Activated B cell treated with CpG ODN at 0.5 μM for 24 hours (primary cell): ENCODE measurements at regions not wholly inside any gene's neighbourhood (a gene's known extent, or its start where the extent isn't known, plus 50 kb on each side); places are given as distances from the start of the nearest gene placed in this dataset.

ENCODE experiments used
- ATAC-seq: fragments of 200-7000 bp; cut with Tn5 transposase; one replicate; pipeline ENCODE4 v1.10.0; 2021; ENCODE audit warnings: low read depth, mild to moderate bottlenecking, moderate library complexity
- CTCF ChIA-PET: fragments of 350-600 bp; sonication (Branson Sonifier 250); formaldehyde crosslinking; loops from one replicate; lab custom pipeline; 2021; ENCODE audit warnings: antibody characterized with exemption; lab: Charles Lee
- POLR2A ChIA-PET: fragments of 350-600 bp; sonication (Branson Sonifier 250); formaldehyde crosslinking; loops from one replicate; lab custom pipeline; 2021; ENCODE audit warnings: antibody characterized with exemption; lab: Charles Lee
- DNase-seq: peaks from one replicate; pipeline ENCODE4 v3.0.0; 2022
- H3K27ac Mint-ChIP-seq: one replicate; pipeline ENCODE4 v1.8.0; 2020; ENCODE audit warnings: mixed read lengths
- H3K27me3 Mint-ChIP-seq: one replicate; pipeline ENCODE4 v1.8.0; 2021; ENCODE audit warnings: mixed read lengths
- H3K36me3 Mint-ChIP-seq: one replicate; pipeline ENCODE4 v1.8.0; 2021; ENCODE audit warnings: low read depth, mixed read lengths
- H3K4me1 Mint-ChIP-seq: one replicate; pipeline ENCODE4 v1.8.0; 2021; ENCODE audit warnings: mixed read lengths
- H3K4me3 Mint-ChIP-seq: one replicate; pipeline ENCODE4 v1.8.0; 2020; ENCODE audit warnings: mild to moderate bottlenecking, mixed read lengths
- H3K9me3 Mint-ChIP-seq: one replicate; pipeline ENCODE4 v1.8.0; 2020; ENCODE audit warnings: mixed read lengths
- CTCF ChIP-seq: fragments of 200-600 bp; IDR thresholded peaks from one replicate; pipeline ENCODE4 v1.8.0; 2022; ENCODE audit warnings: antibody characterized with exemption, mild to moderate bottlenecking
- intact Hi-C: fragments of 100-400 bp; cut with micrococcal nuclease; formaldehyde crosslinking; loops from one replicate; pipeline ENCODE4 v1.15.1; 2024

GRCh38 chr5:136905571-136905970, 540.2 kb upstream of the TRPC7 start:
- Mint-ChIP-seq H3K27ac (no peak overlapping the region), H3K36me3 (no peaks in the 10 kb centered on the region), H3K4me3 (no peak overlapping the region), H3K27me3 (no peaks in the 10 kb centered on the region), H3K9me3 (peaks cover 3% of the 10 kb centered on the region), H3K4me1 (no peaks in the 10 kb centered on the region)
- intact Hi-C loops = no loop called here
- ATAC-seq (no peak), DNase-seq (no peak)
- no peak for TF ChIP-seq CTCF
- CTCF ChIA-PET = no interaction called here
- POLR2A ChIA-PET = no interaction called here

- H3K4me3 Mint-ChIP-seq = no peak overlapping the region
- no peaks in the 10 kb centered on the region for H3K27me3 Mint-ChIP-seq
- no peak for ATAC-seq
- intact Hi-C loops = no loop called here
- peaks cover 2% of the 10 kb centered on the region for H3K9me3 Mint-ChIP-seq
- ChIA-PET POLR2A (no interaction called here), CTCF (no interaction called here)
- no peak overlapping the region for H3K27ac Mint-ChIP-seq
- H3K36me3 Mint-ChIP-seq = no peaks in the 10 kb centered on the region
- DNase-seq = no peak
- TF ChIP-seq CTCF = no peak
- no peaks in the 10 kb centered on the region for H3K4me1 Mint-ChIP-seq
These were observed 528.7 kb upstream of the TRPC7 start for GRCh38 chr5:136894070-136894469.

GRCh38 chr5:136892000-136892399, 526.7 kb upstream of the TRPC7 start:
- Mint-ChIP-seq H3K27ac (no peak overlapping the region), H3K4me3 (no peak overlapping the region), H3K4me1 (no peaks in the 10 kb centered on the region), H3K36me3 (no peaks in the 10 kb centered on the region), H3K9me3 (peaks cover 2% of the 10 kb centered on the region), H3K27me3 (no peaks in the 10 kb centered on the region)
- ATAC-seq (no peak), DNase-seq (no peak)
- POLR2A ChIA-PET = no interaction called here
- TF ChIP-seq CTCF = no peak
- intact Hi-C loops = no loop called here
- CTCF ChIA-PET = no interaction called here

- peaks cover 2% of the 10 kb centered on the region for H3K9me3 Mint-ChIP-seq
- intact Hi-C loops = no loop called here
- ATAC-seq (no peak), DNase-seq (no peak)
- TF ChIP-seq CTCF = no peak
- ChIA-PET POLR2A (no interaction called here), CTCF (no interaction called here)
- no peaks in the 10 kb centered on the region for H3K4me1 Mint-ChIP-seq
- H3K4me3 Mint-ChIP-seq = no peak overlapping the region
- H3K27ac Mint-ChIP-seq = no peak overlapping the region
- H3K36me3 Mint-ChIP-seq = no peaks in the 10 kb centered on the region
- H3K27me3 Mint-ChIP-seq = no peaks in the 10 kb centered on the region
These were observed 526.0 kb upstream of the TRPC7 start for GRCh38 chr5:136891175-136891972.

GRCh38 chr5:136890431-136891148, 525.2 kb upstream of the TRPC7 start:
- no peaks in the 10 kb centered on the region for H3K36me3 Mint-ChIP-seq
- H3K27ac Mint-ChIP-seq = no peak overlapping the region
- no peaks in the 10 kb centered on the region for H3K27me3 Mint-ChIP-seq
- intact Hi-C loops = no loop called here
- POLR2A ChIA-PET = no interaction called here
- H3K9me3 Mint-ChIP-seq = peaks cover 2% of the 10 kb centered on the region
- CTCF ChIA-PET = no interaction called here
- no peak for DNase-seq
- no peak for ATAC-seq
- no peak for TF ChIP-seq CTCF
- no peaks in the 10 kb centered on the region for H3K4me1 Mint-ChIP-seq
- H3K4me3 Mint-ChIP-seq = no peak overlapping the region
